ENCODE measurements at regions not wholly inside any gene's neighbourhood (a gene's known extent, or its start where the extent isn't known, plus 50 kb on each side); places are given as distances from the start of the nearest gene placed in this dataset.

GRCh38 chr2:22930781-22931180, 454.2 kb upstream of the KLHL29 start:
- no peak for DNase-seq (ENCODE audit: low spot score)
- no peak for TF ChIP-seq CTCF (IDR thresholded peaks at IDR 0.05; ENCODE audit: extremely low read depth, missing control alignments)

- no peak for TF ChIP-seq CTCF (IDR thresholded peaks at IDR 0.05; ENCODE audit: extremely low read depth, missing control alignments)
- DNase-seq (ENCODE audit: low spot score): no peak
Observed at GRCh38 chr2:22932288-22932687, 452.7 kb upstream of the KLHL29 start.

- no peak for TF ChIP-seq CTCF (IDR thresholded peaks at IDR 0.05; ENCODE audit: extremely low read depth, missing control alignments)
Observed at GRCh38 chr2:22934747-22935146, 450.2 kb upstream of the KLHL29 start.

GRCh38 chr2:22942441-22942840, 442.5 kb upstream of the KLHL29 start:
- no peak for DNase-seq (ENCODE audit: low spot score)
- TF ChIP-seq CTCF (IDR thresholded peaks at IDR 0.05; ENCODE audit: extremely low read depth, missing control alignments): no peak

More at GRCh38 chr2:22934747-22935146, 450.2 kb upstream of the KLHL29 start:
- DNase-seq (ENCODE audit: low spot score): no peak

GRCh38 chr2:22944143-22944542, 440.8 kb upstream of the KLHL29 start:
- TF ChIP-seq CTCF (IDR thresholded peaks at IDR 0.05; ENCODE audit: extremely low read depth, missing control alignments): no peak
- no peak for DNase-seq (ENCODE audit: low spot score)

GRCh38 chr2:22946553-22946952, 438.4 kb upstream of the KLHL29 start:
- no peak for TF ChIP-seq CTCF (IDR thresholded peaks at IDR 0.05; ENCODE audit: extremely low read depth, missing control alignments)
- no peak for DNase-seq (ENCODE audit: low spot score)

GRCh38 chr2:22947741-22948140, 437.2 kb upstream of the KLHL29 start:
- no peak for TF ChIP-seq CTCF (IDR thresholded peaks at IDR 0.05; ENCODE audit: extremely low read depth, missing control alignments)
- no peak for DNase-seq (ENCODE audit: low spot score)

All from GM20000 (cell line).